ENCODE measurements at regions not wholly inside any gene's neighbourhood (a gene's known extent, or its start where the extent isn't known, plus 50 kb on each side); places are given as distances from the start of the nearest gene placed in this dataset.

DNA sequence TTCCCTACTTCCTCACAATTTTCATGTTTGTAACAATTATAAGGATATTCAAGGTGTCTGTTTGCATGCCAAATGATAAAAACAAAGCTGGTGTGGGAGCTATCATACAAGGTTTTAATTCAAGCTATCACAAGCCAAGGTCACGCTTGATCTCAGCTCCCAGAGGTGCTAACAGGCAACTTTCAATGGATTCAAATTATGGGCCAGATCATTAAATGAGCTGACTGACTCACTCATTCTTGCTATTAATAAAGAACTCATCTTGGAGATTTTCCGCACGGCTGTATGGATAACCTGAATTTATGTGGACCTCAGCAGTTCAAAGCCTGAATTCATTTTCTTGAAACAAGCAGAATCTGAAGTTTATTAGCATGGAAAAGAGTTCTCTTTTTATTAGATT, 267.3 kb upstream of the CDH6 start:
- no peak overlapping the region for H3K27ac ChIP-seq
- H3K4me3 ChIP-seq: no peak overlapping the region
- no peaks in the 10 kb centered on the region for H3K4me1 ChIP-seq (replicated peaks)
- H3K27me3 ChIP-seq (replicated peaks): no peaks in the 10 kb centered on the region
- DNase-seq (ENCODE audit: low read depth in 1 of 2, low spot score in 2 of 2): no peak
- no peaks in the 10 kb centered on the region for H3K36me3 ChIP-seq
- H3K9me3 ChIP-seq (replicated peaks): no peaks in the 10 kb centered on the region

- Histone ChIP-seq H3K4me3 (no peak overlapping the region), H3K9me3 (replicated peaks) (no peaks in the 10 kb centered on the region), H3K27ac (no peak overlapping the region), H3K27me3 (replicated peaks) (no peaks in the 10 kb centered on the region), H3K36me3 (no peaks in the 10 kb centered on the region), H3K4me1 (replicated peaks) (no peaks in the 10 kb centered on the region)
- DNase-seq (ENCODE audit: low read depth in 1 of 2, low spot score in 2 of 2): no peak
Observed at GRCh38 chr5:30921388-30921787, 272.1 kb upstream of the CDH6 start.

DNA sequence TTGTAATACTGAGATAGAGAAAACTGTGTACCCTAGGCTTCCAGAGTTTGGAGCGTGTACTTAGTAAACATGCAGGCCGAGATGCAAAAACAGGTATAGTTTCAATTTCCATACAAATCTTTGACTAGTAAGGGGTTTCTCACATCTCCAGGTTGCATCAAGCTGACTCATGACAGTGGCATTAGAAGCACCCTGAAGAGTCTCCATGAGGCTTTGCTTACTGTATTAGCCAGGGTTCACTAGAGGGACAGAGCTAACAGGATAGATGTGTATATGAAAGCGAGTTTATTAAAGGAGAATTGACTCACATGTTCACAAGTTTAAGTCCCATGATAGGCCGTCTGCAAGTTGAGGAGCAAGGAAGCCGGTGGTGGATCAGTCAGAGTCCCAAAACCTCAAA, 275.3 kb upstream of the CDH6 start:
- no peak overlapping the region for H3K4me3 ChIP-seq
- no peaks in the 10 kb centered on the region for H3K36me3 ChIP-seq
- H3K27ac ChIP-seq: no peak overlapping the region
- no peaks in the 10 kb centered on the region for H3K27me3 ChIP-seq (replicated peaks)
- H3K9me3 ChIP-seq (replicated peaks): no peaks in the 10 kb centered on the region
- H3K4me1 ChIP-seq (replicated peaks): no peaks in the 10 kb centered on the region
- DNase-seq (ENCODE audit: low read depth in 1 of 2, low spot score in 2 of 2): no peak

GRCh38 chr5:30908356-30908755, 285.1 kb upstream of the CDH6 start:
- H3K27me3 ChIP-seq (replicated peaks): no peaks in the 10 kb centered on the region
- no peaks in the 10 kb centered on the region for H3K9me3 ChIP-seq (replicated peaks)
- no peaks in the 10 kb centered on the region for H3K4me1 ChIP-seq (replicated peaks)
- DNase-seq (ENCODE audit: low read depth in 1 of 2, low spot score in 2 of 2): no peak
- H3K27ac ChIP-seq: no peak overlapping the region
- H3K4me3 ChIP-seq: no peak overlapping the region
- H3K36me3 ChIP-seq: no peaks in the 10 kb centered on the region

GRCh38 chr5:30900367-30900766, 293.1 kb upstream of the CDH6 start:
- Histone ChIP-seq H3K36me3 (no peaks in the 10 kb centered on the region), H3K4me1 (replicated peaks) (no peaks in the 10 kb centered on the region), H3K27ac (no peak overlapping the region), H3K4me3 (no peak overlapping the region), H3K9me3 (replicated peaks) (no peaks in the 10 kb centered on the region), H3K27me3 (replicated peaks) (no peaks in the 10 kb centered on the region)
- no peak for DNase-seq (ENCODE audit: low read depth in 1 of 2, low spot score in 2 of 2)

DNA sequence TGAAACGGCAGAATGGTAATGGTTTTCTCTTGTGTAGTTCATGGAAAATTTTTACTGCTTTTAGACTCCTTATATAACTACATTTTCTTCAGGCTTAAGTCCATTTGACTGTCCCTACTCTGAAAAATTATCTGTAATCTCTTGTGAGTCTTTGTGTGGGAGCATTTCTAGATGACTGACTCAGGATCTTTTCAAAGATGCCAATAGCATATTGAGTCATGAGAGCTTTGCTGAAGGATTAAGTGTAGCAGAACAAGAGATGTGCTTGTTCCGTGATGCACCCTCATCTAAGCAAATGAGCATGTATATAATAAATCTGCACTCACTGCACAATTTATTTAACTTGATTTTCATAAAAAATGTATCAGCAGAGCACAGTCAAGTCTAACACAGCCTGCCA, 298.7 kb upstream of the CDH6 start:
- Histone ChIP-seq H3K4me1 (replicated peaks) (no peaks in the 10 kb centered on the region), H3K27ac (no peak overlapping the region), H3K9me3 (replicated peaks) (no peaks in the 10 kb centered on the region), H3K36me3 (no peaks in the 10 kb centered on the region), H3K27me3 (replicated peaks) (no peaks in the 10 kb centered on the region), H3K4me3 (no peak overlapping the region)
- no peak for DNase-seq (ENCODE audit: low read depth in 1 of 2, low spot score in 2 of 2)

DNA sequence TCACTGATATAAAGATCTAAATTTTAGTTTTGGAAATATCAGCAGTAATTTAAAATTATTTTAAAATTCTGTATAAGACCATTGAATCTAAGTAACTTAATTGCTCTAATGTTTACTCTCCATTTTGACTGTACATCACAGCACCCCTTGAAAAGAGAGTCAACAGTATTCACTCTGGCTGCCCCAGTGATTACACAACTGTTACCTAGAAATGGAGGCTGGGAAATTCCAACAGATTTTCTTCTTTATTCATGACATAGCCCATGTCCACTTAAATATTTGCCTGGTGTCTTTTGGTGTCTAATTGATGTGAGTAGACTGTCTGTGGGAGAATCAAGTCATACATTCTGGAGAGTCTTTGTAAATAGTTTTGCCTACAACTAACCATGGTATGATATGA, 301.8 kb upstream of the CDH6 start:
- H3K27ac ChIP-seq: no peak overlapping the region
- no peak overlapping the region for H3K4me3 ChIP-seq
- H3K36me3 ChIP-seq: no peaks in the 10 kb centered on the region
- DNase-seq (ENCODE audit: low read depth in 1 of 2, low spot score in 2 of 2): no peak
- H3K27me3 ChIP-seq (replicated peaks): no peaks in the 10 kb centered on the region
- no peaks in the 10 kb centered on the region for H3K9me3 ChIP-seq (replicated peaks)
- H3K4me1 ChIP-seq (replicated peaks): no peaks in the 10 kb centered on the region

DNA sequence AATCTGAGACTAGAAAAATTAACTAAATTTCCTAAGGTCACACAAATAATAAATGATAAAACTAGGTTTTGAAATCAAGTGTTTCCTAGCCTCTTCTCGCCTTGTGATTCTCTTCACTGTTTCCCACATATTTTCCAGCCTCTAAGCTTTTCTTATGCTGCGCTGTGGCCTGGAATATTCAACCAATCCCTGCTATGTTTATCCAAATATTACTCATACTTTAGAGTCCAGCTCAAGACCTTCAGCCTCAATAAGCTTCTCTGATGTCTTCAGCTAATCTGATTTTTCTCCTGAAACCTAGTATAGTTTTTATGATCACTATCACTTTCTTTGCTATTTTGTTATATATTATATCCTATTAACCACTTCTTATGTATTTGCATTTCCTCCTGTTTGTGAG, 303.1 kb upstream of the CDH6 start:
- H3K27me3 ChIP-seq (replicated peaks): no peaks in the 10 kb centered on the region
- H3K4me3 ChIP-seq: no peak overlapping the region
- no peak for DNase-seq (ENCODE audit: low read depth in 1 of 2, low spot score in 2 of 2)
- no peaks in the 10 kb centered on the region for H3K9me3 ChIP-seq (replicated peaks)
- no peaks in the 10 kb centered on the region for H3K36me3 ChIP-seq
- H3K4me1 ChIP-seq (replicated peaks): no peaks in the 10 kb centered on the region
- H3K27ac ChIP-seq: no peak overlapping the region

DNA sequence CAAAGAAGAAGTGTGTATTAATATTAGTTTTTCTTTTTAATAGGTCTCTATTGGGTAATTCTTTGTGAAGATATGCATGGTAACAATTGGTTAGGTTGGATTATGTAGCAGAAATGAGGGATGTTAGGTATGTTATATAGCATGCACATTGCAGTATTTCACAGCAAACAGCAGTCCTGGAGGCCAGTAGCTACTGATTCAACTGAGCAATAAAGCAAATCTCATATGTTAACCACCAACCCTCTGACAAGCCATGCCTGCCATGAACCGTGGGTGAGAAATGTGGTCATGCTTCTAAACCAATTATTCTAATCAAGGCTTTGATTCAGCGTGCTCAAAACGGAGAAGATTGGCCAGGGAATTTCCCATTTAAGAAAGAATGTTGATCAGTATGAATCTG, 313.0 kb upstream of the CDH6 start:
- H3K27me3 ChIP-seq (replicated peaks): no peaks in the 10 kb centered on the region
- H3K27ac ChIP-seq: no peak overlapping the region
- no peak overlapping the region for H3K4me3 ChIP-seq
- no peaks in the 10 kb centered on the region for H3K36me3 ChIP-seq
- no peaks in the 10 kb centered on the region for H3K9me3 ChIP-seq (replicated peaks)
- H3K4me1 ChIP-seq (replicated peaks): no peaks in the 10 kb centered on the region
- DNase-seq (ENCODE audit: low read depth in 1 of 2, low spot score in 2 of 2): no peak

GRCh38 chr5:30879887-30880286, 313.6 kb upstream of the CDH6 start:
- Histone ChIP-seq H3K9me3 (replicated peaks) (no peaks in the 10 kb centered on the region), H3K4me1 (replicated peaks) (no peaks in the 10 kb centered on the region), H3K27me3 (replicated peaks) (no peaks in the 10 kb centered on the region)

DNA sequence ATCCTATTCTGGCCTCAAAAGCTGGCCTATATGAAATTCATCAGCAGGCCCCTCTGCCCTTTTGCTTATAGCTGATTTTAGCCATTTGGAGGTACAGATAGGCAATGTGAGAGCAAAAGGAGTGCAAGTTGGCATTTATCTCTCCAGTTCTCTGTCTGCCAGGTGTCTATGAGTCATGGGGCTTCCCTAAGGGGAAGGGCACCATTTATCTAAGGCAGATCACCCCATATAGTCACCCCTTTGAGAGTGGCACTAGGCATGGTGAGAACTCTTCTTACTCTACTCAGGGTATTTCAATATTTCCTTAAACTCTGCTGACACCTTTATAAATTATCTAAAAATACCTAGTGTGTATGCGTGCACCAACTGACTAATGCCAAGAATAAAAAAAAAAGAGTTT, 314.7 kb upstream of the CDH6 start:
- Histone ChIP-seq H3K36me3 (no peaks in the 10 kb centered on the region), H3K4me1 (replicated peaks) (no peaks in the 10 kb centered on the region), H3K27me3 (replicated peaks) (no peaks in the 10 kb centered on the region), H3K9me3 (replicated peaks) (no peaks in the 10 kb centered on the region), H3K27ac (no peak overlapping the region), H3K4me3 (no peak overlapping the region)
- no peak for DNase-seq (ENCODE audit: low read depth in 1 of 2, low spot score in 2 of 2)

More at GRCh38 chr5:30879887-30880286, 313.6 kb upstream of the CDH6 start:
- DNase-seq (ENCODE audit: low read depth in 1 of 2, low spot score in 2 of 2): no peak
- no peak overlapping the region for H3K4me3 ChIP-seq
- H3K36me3 ChIP-seq: no peaks in the 10 kb centered on the region
- H3K27ac ChIP-seq: no peak overlapping the region

- no peak overlapping the region for H3K4me3 ChIP-seq
Observed at GRCh38 chr5:30878296-30878695, 315.2 kb upstream of the CDH6 start.

DNA sequence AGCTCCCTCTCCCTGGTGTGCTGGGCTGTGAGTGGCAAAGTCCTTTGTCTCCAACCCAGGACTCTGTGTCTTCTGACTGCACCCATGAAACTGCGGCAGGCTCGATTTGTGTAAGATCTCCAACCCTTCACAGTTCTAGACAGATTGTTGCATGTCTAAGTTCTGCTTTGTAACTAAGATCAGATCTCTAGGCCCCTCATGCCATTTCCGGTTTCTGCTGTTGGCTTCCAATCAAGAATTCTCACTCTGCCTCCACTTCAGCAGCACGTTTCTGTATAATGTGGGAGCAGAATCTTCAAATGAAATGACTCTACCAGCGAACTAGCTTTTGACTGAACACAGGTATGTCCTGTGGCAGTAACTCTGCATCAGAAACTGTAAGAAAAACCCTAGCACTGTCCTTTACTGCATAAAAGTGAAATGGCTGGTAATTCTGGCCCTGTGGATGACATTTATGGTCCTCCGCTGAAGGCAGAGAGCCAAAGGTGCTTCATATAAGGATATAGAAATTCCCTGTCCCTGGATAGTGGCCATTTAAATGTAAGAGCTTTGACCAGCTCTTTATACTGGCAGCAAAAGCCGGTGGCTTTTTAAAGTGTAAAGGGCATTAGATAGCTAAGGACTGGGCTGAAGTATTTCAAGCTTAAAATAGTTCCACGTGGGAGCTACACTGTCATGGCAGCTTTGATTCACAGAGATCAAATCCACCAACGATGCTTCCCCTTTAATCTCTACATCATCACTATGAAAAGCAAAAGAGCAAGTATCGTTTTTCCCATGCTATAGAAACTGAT, 319.0 kb upstream of the CDH6 start:
- Histone ChIP-seq H3K27ac (no peak overlapping the region), H3K4me1 (replicated peaks) (no peaks in the 10 kb centered on the region), H3K27me3 (replicated peaks) (no peaks in the 10 kb centered on the region), H3K4me3 (no peak overlapping the region), H3K9me3 (replicated peaks) (no peaks in the 10 kb centered on the region), H3K36me3 (no peaks in the 10 kb centered on the region)
- no peak for DNase-seq (ENCODE audit: low read depth in 1 of 2, low spot score in 2 of 2)

More at GRCh38 chr5:30878296-30878695, 315.2 kb upstream of the CDH6 start:
- Histone ChIP-seq H3K9me3 (replicated peaks) (no peaks in the 10 kb centered on the region), H3K4me1 (replicated peaks) (no peaks in the 10 kb centered on the region), H3K27me3 (replicated peaks) (no peaks in the 10 kb centered on the region), H3K36me3 (no peaks in the 10 kb centered on the region), H3K27ac (no peak overlapping the region)
- no peak for DNase-seq (ENCODE audit: low read depth in 1 of 2, low spot score in 2 of 2)

DNA sequence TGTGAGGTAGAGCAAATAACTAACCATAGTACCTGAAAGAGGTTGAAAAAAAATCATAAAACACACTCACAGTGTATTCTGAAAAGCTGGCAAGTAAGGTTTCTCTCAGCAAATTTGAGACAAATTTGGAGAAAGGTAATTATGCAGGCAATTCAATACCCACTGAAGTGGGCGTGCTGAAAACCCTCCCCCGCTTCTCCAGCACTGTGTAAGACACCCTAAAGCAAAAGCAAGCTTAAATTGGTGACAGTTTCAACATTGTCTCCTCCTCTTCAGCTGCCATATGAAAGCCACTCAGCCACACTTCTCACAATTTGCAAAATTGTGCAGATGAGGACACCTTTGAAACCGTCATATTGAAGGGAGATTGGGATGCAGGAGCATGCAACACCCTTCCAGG, 322.3 kb upstream of the CDH6 start:
- DNase-seq (ENCODE audit: low read depth in 1 of 2, low spot score in 2 of 2): no peak
- no peak overlapping the region for H3K4me3 ChIP-seq

GRCh38 chr5:30867711-30868110, 325.8 kb upstream of the CDH6 start:
- H3K27me3 ChIP-seq (replicated peaks): no peaks in the 10 kb centered on the region
- H3K4me3 ChIP-seq: no peak overlapping the region
- H3K27ac ChIP-seq: no peak overlapping the region
- H3K4me1 ChIP-seq (replicated peaks): no peaks in the 10 kb centered on the region
- no peaks in the 10 kb centered on the region for H3K9me3 ChIP-seq (replicated peaks)
- no peak for DNase-seq (ENCODE audit: low read depth in 1 of 2, low spot score in 2 of 2)
- no peaks in the 10 kb centered on the region for H3K36me3 ChIP-seq

More for the DNA sequence above, 322.3 kb upstream of the CDH6 start:
- H3K27me3 ChIP-seq (replicated peaks): no peaks in the 10 kb centered on the region
- no peak overlapping the region for H3K27ac ChIP-seq
- no peaks in the 10 kb centered on the region for H3K9me3 ChIP-seq (replicated peaks)
- H3K4me1 ChIP-seq (replicated peaks): no peaks in the 10 kb centered on the region
- H3K36me3 ChIP-seq: no peaks in the 10 kb centered on the region

Data from SJSA1 (cell line).